CD4-positive, alpha-beta T cell treated with Interleukin-17A for 1 hour (primary cell): ENCODE measurements at regions not wholly inside any gene's neighbourhood (a gene's known extent, or its start where the extent isn't known, plus 50 kb on each side); places are given as distances from the start of the nearest gene placed in this dataset.

Experiments
- DNase-seq: peaks from one replicate; pipeline ENCODE4 v3.0.0-alpha.2; 2020

- DNase-seq: no peak
Observed at GRCh38 chr20:22862671-22863230, 172.4 kb upstream of the SSTR4 start.

DNA sequence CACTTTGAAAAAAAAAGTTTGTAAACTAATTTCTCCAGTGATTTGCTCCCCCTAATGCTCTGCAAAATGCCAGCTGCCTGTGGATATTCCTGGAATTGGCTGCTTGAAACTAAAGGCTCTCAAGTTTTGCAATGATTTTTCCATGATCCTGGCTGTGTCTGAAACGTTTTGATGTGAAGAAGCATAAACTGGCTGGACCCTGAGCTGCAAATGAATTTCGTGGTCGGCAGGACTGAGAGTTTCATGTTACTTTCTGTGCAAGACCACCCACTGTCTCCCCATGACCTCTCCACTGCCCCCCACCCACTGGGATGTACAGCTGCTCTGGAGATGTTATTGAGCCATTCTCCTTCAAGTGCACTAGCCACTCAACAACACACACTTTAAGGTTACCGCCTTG is 171.3 kb upstream of the SSTR4 start:
- no peak for DNase-seq

DNA sequence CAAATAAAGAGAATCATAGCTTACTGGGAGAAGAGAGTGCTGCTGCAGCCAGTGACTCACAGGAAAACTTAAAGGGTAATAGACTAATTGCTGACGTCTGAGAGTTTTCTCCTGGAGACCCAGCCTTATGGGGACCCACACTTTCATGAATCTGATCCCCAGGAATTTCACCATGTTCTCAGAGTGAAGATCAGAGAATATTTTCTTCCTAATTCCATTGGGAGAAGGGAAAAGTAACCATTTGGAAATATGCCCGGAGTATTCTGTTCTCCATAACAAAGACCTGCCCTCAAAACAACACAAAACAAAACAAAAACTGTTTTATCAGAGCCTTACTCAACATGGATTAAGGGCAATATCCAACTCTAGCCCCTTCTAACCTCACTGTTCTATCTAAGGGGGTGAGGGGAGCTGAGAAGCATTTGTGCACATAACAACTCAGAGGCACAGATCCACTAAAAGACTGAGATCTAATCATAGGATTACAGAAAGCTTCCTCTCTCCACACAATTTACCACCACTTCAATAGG is 168.2 kb upstream of the SSTR4 start:
- no peak for DNase-seq

DNA sequence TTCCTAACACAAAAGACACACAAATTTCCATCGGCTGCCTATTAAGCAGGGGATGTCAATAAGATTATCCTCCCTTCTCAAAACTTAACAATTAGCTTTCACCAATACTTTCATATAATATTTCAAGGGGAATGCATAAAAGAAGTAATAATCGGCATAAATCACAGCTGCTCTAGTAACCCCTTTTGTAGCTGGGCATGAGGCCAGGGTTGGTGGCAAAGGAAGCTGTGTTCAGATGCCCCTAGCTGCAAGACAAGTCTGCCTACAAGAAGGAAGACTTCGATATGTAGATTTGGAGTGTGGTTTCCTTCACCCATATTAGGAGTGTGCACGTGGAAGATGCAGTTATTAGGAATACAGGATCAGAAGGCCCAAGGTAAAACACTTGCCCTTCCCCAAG is 156.9 kb upstream of the SSTR4 start:
- no peak for DNase-seq

DNA sequence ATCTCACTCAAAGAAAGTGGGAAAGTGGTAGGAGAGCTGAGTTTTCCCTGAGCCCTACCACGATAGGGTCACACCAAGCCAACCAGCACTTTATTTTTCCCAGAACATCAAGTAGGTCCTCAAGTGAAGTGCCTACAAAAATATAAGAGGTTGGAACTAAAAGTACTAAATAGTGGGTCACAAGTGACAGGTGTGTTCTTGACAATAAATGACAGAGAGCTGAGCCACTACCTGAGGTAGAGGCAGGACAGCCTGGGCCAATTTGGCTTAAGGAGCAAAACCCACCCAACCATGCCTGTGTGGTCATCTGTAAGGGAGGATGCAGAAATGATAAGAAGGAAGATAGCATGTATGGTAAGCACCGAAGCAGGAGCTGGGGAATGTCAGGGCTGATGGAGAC is 154.8 kb upstream of the SSTR4 start:
- DNase-seq: no peak

DNA sequence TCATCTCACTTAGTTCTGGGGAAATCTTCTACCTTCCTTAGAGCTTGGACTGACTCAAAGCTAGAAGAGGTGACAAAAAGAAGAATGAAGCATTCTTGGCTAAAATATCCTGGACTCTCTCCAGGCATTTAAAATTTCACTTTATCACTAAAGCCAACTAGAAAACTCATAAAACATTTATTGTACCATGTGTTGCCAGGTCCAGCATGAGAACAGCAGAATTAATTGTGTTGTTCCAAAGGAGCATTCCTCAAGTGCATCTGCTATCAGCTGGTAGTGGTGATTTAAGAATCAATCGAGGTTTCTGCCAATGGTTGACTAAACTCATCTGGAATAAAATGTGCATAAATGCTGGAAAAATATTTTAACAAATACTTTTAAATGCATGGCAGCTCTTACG is 147.3 kb upstream of the SSTR4 start:
- DNase-seq: no peak

DNA sequence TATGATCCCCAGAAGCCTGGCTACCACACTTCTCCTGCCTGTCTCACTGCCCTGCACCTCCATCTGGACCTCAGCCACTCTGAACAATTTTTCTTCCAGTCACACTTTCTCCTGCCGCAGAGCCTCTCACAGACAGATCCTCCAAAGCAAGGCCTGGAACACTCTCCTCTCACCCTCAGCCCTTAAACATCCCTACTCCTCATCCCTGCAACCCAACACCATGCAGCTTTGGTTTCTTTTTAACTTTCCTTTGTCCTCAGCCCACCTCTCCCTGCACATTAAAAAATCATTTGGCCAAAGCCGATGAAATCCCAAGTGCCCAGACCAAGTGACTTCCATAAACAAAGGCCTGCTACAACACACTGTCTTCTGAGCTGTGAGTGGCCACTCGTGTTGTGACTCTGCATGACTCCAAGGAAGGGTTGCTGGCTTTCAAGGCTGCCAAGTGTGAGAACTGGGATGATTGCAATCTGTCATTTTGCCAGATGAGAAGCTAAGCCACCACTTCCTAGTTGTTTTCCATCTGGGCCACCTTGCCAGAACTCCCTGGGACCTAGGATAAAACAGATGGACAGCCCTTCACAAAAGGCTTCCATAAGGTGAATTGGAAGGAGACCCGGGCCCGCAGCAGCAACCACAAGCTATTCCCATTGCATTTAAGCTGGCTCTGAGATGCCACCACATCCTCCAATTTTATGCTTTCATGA is 144.4 kb upstream of the SSTR4 start:
- DNase-seq: no peak

- DNase-seq: no peak
Observed at GRCh38 chr20:22901164-22901563, 133.9 kb upstream of the SSTR4 start.

- no peak for DNase-seq
Observed at GRCh38 chr20:22901921-22902320, 133.2 kb upstream of the SSTR4 start.

GRCh38 chr20:22904386-22904785 is 130.7 kb upstream of the SSTR4 start:
- no peak for DNase-seq

- DNase-seq: no peak
Observed at GRCh38 chr20:22904905-22905304, 130.2 kb upstream of the SSTR4 start.

DNA sequence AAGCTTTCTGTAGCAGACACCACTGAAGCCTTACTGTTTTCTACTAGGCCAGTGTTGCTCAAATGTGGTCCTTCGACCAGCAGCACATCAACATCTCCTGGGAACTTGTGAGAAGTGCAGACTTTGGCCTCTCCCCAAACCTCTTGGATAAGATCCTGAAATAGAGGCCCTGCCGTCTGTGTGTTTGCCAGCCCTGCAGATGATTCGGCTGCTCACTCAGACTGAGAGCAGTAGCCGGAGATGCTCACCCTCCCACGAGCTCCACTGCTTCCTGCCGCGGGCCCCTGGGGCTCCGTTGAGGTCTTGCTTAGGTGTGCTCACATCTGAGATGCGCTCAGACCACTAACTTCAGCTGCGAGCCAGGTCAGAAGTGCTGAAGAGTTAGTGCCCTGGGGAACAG is 129.5 kb upstream of the SSTR4 start:
- no peak for DNase-seq

- DNase-seq: no peak
Observed at GRCh38 chr20:22908437-22908836, 126.7 kb upstream of the SSTR4 start.

- no peak for DNase-seq
Observed at GRCh38 chr20:22908944-22909343, 126.2 kb upstream of the SSTR4 start.

DNA sequence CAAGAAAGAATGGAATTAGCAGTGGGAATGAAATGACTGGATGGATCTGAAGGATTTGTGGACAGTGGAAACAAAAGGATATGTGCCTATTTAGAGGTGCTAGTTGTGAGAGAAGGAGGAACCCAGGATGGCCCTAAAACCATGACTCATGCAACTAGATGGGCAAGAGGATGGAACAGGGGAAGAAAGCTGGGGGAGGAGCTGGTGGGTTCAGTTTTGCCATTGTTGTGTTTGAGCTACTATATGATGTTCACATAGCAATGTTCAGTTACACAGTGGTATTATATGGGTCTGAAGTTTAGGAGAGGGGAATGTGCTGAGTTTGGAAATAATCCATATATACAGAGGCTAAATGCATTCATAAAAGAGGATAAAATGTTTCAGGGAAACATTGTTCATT is 125.7 kb upstream of the SSTR4 start:
- no peak for DNase-seq

DNA sequence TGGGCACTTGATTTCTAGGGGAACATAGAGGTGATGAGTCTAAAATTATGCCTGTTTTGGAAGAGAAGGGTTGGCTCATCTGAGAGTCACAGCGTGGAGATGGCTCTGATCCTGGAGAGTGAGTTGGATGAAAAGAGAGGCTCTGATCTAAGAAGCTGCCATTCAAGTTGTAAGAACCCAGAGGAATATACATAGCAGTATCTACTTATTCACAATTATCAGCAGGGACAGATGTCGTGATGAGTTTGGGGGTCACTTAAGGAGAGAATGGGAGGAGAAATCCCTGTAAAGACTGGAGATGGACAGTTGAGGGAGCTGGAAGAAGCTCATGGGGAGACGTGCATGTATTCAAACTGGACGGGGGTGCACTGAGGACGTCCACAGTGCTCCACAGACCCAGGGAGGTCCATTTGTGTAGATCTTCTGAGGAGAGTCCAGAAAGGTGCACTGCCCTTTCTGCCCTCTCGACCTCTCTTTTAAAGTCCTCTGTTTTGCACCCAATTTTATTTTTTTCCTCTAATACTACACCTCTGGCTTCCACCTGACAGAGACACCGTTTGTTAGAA is 124.7 kb upstream of the SSTR4 start:
- DNase-seq: no peak

DNA sequence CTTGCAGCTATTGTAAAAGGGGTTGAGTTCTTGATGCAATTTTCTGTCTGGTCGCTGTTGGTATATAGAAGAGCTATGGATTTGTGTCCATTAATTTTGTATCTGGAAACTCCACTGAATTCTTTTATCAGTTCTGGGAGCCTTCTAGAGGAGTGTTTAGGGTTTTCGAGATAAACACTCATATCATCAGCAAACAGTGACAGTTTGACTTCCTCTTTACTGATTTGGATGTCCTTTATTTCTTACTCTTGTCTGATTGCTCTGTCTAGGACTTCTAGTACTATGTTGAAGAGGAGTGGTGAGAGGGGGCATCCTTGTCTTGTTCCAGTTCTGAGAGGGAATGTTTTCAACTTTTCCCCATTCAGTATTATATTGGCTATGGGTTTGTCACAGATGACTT is 120.8 kb upstream of the SSTR4 start:
- DNase-seq: no peak

DNA sequence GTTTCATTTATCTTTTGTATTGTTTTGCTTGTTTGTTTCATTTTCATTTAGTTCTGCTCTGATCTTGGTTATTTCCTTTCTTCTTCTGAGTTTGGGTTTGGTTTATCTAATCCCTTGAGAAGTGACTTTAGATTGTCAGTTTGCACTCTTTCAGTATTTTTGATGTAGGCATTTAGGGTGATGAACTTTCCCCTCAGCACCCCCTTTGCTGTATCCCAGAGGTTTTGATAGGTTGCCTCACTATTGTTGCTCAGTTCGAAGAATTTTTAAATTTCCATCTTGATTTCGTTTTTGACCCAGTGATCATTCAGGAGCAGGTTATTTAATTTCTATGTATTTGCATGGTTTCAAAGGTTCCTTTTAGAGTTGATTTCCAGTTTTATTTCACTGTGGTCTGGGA is 119.6 kb upstream of the SSTR4 start:
- no peak for DNase-seq

DNA sequence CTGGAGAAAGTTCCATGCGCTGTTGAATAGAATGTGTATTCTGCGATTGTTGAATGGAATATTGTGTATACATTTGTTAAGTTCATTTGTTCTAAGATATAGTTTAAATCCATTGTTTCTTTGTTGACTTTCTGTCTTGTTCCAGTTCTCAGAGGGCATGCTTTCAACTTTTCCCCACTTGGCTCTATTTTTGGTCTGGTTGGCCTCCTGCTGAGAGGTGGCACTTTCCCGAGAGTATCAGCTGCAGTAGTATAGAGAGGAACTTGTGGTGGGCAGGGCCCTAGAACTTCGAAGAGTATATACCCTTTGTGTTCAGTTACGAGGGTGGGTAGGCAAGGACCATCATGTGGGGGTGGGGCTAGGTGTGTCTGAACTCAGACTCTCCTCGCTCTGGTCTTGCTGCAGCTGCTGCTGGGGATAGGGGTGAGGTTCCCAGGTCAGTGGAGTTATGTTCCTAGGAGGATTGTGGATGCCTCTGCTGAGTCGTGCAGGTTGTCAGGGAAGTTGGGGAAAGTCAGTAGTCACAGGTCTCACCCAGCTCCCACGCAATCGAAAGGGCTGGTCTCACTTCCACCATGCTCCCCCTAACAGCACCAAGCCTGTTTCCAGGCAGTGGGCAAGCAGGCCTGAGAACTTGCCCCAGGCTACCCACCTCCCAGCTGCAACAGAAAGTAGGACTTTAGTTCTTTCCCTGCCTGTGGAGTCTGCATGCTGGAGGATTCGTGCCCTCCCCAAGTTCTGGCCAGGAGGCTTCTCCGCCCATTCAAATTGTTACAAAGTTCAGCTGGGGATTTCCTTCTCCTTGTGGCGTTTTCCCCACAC is 118.9 kb upstream of the SSTR4 start:
- no peak for DNase-seq

GRCh38 chr20:22918286-22918983 is 116.7 kb upstream of the SSTR4 start:
- DNase-seq: no peak

DNA sequence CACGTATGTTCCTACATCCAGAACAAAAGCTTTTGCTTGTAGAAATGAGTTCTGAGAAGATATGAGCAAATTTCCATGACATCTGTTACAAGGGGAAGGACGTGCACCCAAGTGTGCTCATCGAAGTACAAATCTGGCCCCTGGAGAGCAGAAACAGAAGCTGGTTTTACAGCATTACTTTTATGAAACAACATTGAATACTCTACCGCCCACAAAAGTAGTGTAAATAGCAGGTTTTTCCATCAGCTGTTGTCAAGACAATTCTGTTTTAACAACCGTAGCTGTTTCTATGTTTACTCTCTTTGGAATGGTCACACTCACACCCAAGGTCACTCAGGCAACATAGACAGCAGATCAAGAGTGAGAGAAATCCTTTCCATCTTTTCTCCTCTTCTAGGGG is 114.2 kb upstream of the SSTR4 start:
- DNase-seq: no peak

- DNase-seq: no peak
Observed at GRCh38 chr20:22921595-22922421, 113.3 kb upstream of the SSTR4 start.
